HEK293 (cell line): ENCODE measurements at regions not wholly inside any gene's neighbourhood (a gene's known extent, or its start where the extent isn't known, plus 50 kb on each side); places are given as distances from the start of the nearest gene placed in this dataset.

ENCODE experiments used
- CTCF ChIP-seq: fragments of 450-650 bp; formaldehyde crosslinking; IDR thresholded peaks from 2 replicates; pipeline ENCODE4 v1.5.1; 2016; ENCODE audit warnings: missing biosample characterization, missing genetic modification characterization
- ELK4 ChIP-seq: IDR thresholded peaks from 2 replicates; pipeline ENCODE4 v1.6.1; 2011; ENCODE audit warnings: mild to moderate bottlenecking, low read depth, low read length, borderline replicate concordance
- PRDM4 ChIP-seq: fragments of 450-650 bp; formaldehyde crosslinking; IDR thresholded peaks from 2 replicates; pipeline ENCODE4 v1.5.1; 2017; ENCODE audit warnings: missing biosample characterization, missing genetic modification characterization
- SETDB1 ChIP-seq: IDR thresholded peaks from one replicate; pipeline ENCODE4 v1.6.1; 2017; ENCODE audit warnings: mild to moderate bottlenecking, low read length, moderate library complexity, mixed read lengths; ENCODE audit not compliant: insufficient read length
- YY1 ChIP-seq: fragments of 450-650 bp; formaldehyde crosslinking; IDR thresholded peaks from 2 replicates; pipeline ENCODE4 v1.5.1; 2018; ENCODE audit warnings: missing biosample characterization, missing genetic modification characterization
- ZNF114 ChIP-seq: fragments of 450-650 bp; formaldehyde crosslinking; IDR thresholded peaks from 2 replicates; pipeline ENCODE4 v1.5.0; 2017; ENCODE audit warnings: missing biosample characterization, missing genetic modification characterization
- ZNF140 ChIP-seq: fragments of 450-650 bp; formaldehyde crosslinking; IDR thresholded peaks from 2 replicates; pipeline ENCODE4 v1.5.1; 2016; ENCODE audit warnings: missing biosample characterization, missing genetic modification characterization
- ZNF239 ChIP-seq: fragments of 450-650 bp; formaldehyde crosslinking; IDR thresholded peaks from 2 replicates; pipeline ENCODE4 v1.5.1; 2016; ENCODE audit warnings: missing biosample characterization, missing genetic modification characterization
- ZNF266 ChIP-seq: fragments of 450-650 bp; formaldehyde crosslinking; IDR thresholded peaks from 2 replicates; pipeline ENCODE4 v1.5.1; 2016; ENCODE audit warnings: missing biosample characterization, missing genetic modification characterization, low read depth
- ZNF274 ChIP-seq, 2 experiments: fragments of 200-500 bp in 1 of 2; fragments of 450-650 bp in 1 of 2; sonication (Bioruptor generic) in 1 of 2; formaldehyde crosslinking in 1 of 2; IDR thresholded peaks; 2 replicates each; pipeline versions ENCODE4 v1.5.1 to v1.6.1; 2014 to 2016; ENCODE audit warnings: borderline replicate concordance in 1 of 2, inconsistent platforms in 1 of 2, low read length in 1 of 2, missing biosample characterization in 1 of 2, missing genetic modification characterization in 1 of 2
- ZNF280D ChIP-seq: fragments of 450-650 bp; formaldehyde crosslinking; IDR thresholded peaks from 2 replicates; pipeline ENCODE4 v1.5.1; 2016; ENCODE audit warnings: missing biosample characterization, missing genetic modification characterization
- ZNF324 ChIP-seq: fragments of 450-650 bp; formaldehyde crosslinking; IDR thresholded peaks from 2 replicates; pipeline ENCODE4 v1.5.1; 2016; ENCODE audit warnings: missing biosample characterization, missing genetic modification characterization
- ZNF549 ChIP-seq: fragments of 450-650 bp; IDR thresholded peaks from 2 replicates; pipeline ENCODE4 v1.5.1; 2018; ENCODE audit warnings: missing biosample characterization, missing genetic modification characterization, mild to moderate bottlenecking, inconsistent platforms, moderate library complexity
- ZNF792 ChIP-seq: fragments of 450-650 bp; formaldehyde crosslinking; IDR thresholded peaks from 2 replicates; pipeline ENCODE4 v1.5.1; 2016; ENCODE audit warnings: missing biosample characterization, missing genetic modification characterization

- no peak for TF ChIP-seq ZNF114 (tag by site-specific recombination)
- no peak for TF ChIP-seq YY1 (tag by site-specific recombination)
- no peak for TF ChIP-seq ZNF792 (tag by site-specific recombination)
- TF ChIP-seq ZNF266 (tag by site-specific recombination): no peak
- TF ChIP-seq ZNF549 (tag by site-specific recombination): no peak
- no peak for TF ChIP-seq CTCF (tag by site-specific recombination)
- no peak for TF ChIP-seq SETDB1
- TF ChIP-seq ZNF140 (tag by site-specific recombination): no peak
- no peak for TF ChIP-seq ZNF280D (tag by site-specific recombination)
- TF ChIP-seq ZNF239: no peak
- no peak for TF ChIP-seq ELK4
- TF ChIP-seq ZNF274 (IDR thresholded peaks at IDR 0.05; ENCODE audit: low read length): no peak
- TF ChIP-seq ZNF274 (tag by site-specific recombination; IDR thresholded peaks at IDR 0.05; ENCODE audit: borderline replicate concordance): no peak
- no peak for TF ChIP-seq PRDM4 (tag by site-specific recombination)
- TF ChIP-seq ZNF324 (tag by site-specific recombination): no peak
Observed at GRCh38 chr2:118731413-118731812, 116.0 kb downstream of the EN1 start.
